OCI-M1 (cell line): ENCODE measurements at regions not wholly inside any gene's neighbourhood (a gene's known extent, or its start where the extent isn't known, plus 50 kb on each side); places are given as distances from the start of the nearest gene placed in this dataset.

ENCODE experiments used
- DNase-seq: peaks from one replicate; lab custom pipeline; 2025; lab: John Stamatoyannopoulos, UW

GRCh38 chr21:35645991-35646390 is 414.3 kb downstream of the SETD4 start:
- DNase-seq = no peak

GRCh38 chr21:35644523-35644922 is 415.8 kb downstream of the SETD4 start:
- no peak for DNase-seq

- DNase-seq = no peak
Measured at GRCh38 chr21:35643176-35643575, 417.1 kb downstream of the SETD4 start.

GRCh38 chr21:35641271-35642016 is 418.9 kb downstream of the SETD4 start:
- no peak for DNase-seq

GRCh38 chr21:35637431-35637830 is 422.9 kb downstream of the SETD4 start:
- no peak for DNase-seq

- no peak for DNase-seq
Measured at GRCh38 chr21:35635994-35636393, 424.3 kb downstream of the SETD4 start.

GRCh38 chr21:35635261-35635660 is 425.1 kb downstream of the SETD4 start:
- DNase-seq = peak; percentile 19

GRCh38 chr21:35633501-35633900 is 426.8 kb downstream of the SETD4 start:
- no peak for DNase-seq

GRCh38 chr21:35632711-35633110 is 427.6 kb downstream of the SETD4 start:
- DNase-seq = no peak

GRCh38 chr21:35628316-35628715 is 432.0 kb downstream of the SETD4 start:
- DNase-seq = no peak

GRCh38 chr21:35627462-35627861 is 432.9 kb downstream of the SETD4 start:
- DNase-seq = no peak

GRCh38 chr21:35625576-35625975 is 434.8 kb downstream of the SETD4 start:
- no peak for DNase-seq

- no peak for DNase-seq
Measured at GRCh38 chr21:35624901-35625300, 435.4 kb downstream of the SETD4 start.

GRCh38 chr21:35622612-35623011 is 437.7 kb downstream of the SETD4 start:
- no peak for DNase-seq

- DNase-seq = peak; percentile 28
Measured at GRCh38 chr21:35619184-35619583, 441.1 kb downstream of the SETD4 start.

GRCh38 chr21:35617491-35617890 is 442.8 kb downstream of the SETD4 start:
- DNase-seq = no peak

GRCh38 chr21:35616090-35616489 is 444.2 kb downstream of the SETD4 start:
- peak; percentile 73 for DNase-seq

GRCh38 chr21:35615325-35615724 is 445.0 kb downstream of the SETD4 start:
- DNase-seq = peak; percentile 36

GRCh38 chr21:35614396-35614921 is 445.9 kb downstream of the SETD4 start:
- peak; percentile 53 for DNase-seq

GRCh38 chr21:35611708-35612132 is 448.6 kb downstream of the SETD4 start:
- peak; percentile 21 for DNase-seq

- DNase-seq = no peak
Measured at GRCh38 chr21:35609263-35609662, 451.1 kb downstream of the SETD4 start.

GRCh38 chr21:35607406-35607805 is 452.9 kb downstream of the SETD4 start:
- no peak for DNase-seq

GRCh38 chr21:35606578-35606977 is 453.7 kb downstream of the SETD4 start:
- DNase-seq = no peak

GRCh38 chr21:35606146-35606545 is 454.2 kb downstream of the SETD4 start:
- no peak for DNase-seq
